CD4-positive, alpha-beta T cell treated with Interleukin-12 subunit alpha and Interleukin-12 subunit beta, for 1 hour (primary cell): ENCODE measurements at regions not wholly inside any gene's neighbourhood (a gene's known extent, or its start where the extent isn't known, plus 50 kb on each side); places are given as distances from the start of the nearest gene placed in this dataset.

Experiments
- DNase-seq: peaks from one replicate; pipeline ENCODE4 v3.0.0-alpha.2; 2020

DNA sequence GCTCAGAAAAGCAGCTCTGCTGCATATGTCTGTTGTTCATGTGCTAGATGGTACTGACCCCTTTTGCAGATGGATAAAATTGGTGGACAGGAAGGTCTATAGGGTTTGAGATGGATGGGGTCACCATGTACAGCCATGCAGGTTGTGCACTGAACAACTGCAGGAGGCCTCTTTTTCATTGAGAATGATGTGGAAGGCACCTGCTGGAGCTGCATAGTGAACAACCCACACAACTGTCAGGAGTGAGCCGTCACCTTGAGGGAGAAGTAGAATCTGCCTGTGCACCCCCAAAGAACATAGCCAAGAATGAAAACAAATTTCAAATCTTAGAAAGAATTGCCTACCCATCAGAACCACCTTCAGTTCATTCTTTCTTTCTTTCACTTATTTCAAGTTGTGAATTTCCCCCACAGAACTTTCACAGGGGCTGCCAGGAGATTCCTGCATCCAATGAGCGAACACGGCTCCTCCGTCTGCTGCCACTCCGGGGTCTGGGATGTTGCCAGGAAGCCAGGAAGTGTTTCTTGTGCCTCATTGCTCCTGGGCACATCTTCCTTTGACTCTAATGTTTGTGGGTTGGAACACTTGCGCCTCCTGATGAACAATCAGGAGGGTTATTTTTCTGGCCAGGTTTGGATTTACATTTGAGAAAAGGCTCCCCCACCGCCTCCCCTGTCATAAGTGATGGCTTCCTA lies 53.7 kb upstream of the DOCK1 start:
- DNase-seq: no peak

DNA sequence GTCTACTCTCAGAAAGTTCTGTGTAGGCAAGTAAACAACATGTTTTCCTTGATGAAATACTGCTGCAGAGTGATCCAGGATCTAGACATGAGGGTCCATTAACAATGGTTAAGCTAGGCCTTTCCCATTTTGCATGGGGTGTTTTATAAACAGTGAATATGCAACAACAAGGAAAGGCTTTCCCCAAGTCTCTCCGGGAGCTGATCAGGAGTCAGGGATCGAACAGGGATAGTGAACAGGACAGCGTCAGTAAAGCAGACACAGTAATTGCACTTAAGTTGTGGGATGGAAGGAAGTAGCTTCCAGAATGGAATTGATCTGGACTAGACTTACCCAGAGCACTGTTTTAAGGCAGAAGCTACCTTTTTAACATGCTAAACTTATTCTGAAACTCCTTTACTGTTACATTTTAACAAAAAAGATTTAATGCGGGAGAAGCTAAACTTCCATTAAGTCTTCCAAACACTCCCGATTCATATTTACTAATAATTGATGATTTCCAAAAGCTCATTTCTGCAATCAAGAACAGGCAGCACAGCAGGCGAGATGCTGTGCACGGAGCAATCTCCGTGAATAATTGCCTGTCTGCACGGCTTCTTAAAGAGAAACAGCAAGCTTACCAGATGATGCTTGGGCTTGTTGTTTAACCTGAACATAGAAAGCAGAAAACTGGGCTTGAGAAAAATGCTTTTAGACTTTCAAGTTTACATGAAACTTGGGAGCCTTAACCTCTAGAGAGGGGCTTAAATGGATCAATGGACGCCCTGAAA lies 50.3 kb upstream of the DOCK1 start:
- DNase-seq: no peak
